HG02588 (cell line): ENCODE measurements at regions not wholly inside any gene's neighbourhood (a gene's known extent, or its start where the extent isn't known, plus 50 kb on each side); places are given as distances from the start of the nearest gene placed in this dataset.

Experiments
- ATAC-seq: cut with Tn5 transposase; IDR thresholded peaks from one replicate; pipeline ENCODE4 v1.9.1; 2021; ENCODE audit warnings: mild to moderate bottlenecking, moderate library complexity; ENCODE audit not compliant: unreplicated experiment

DNA sequence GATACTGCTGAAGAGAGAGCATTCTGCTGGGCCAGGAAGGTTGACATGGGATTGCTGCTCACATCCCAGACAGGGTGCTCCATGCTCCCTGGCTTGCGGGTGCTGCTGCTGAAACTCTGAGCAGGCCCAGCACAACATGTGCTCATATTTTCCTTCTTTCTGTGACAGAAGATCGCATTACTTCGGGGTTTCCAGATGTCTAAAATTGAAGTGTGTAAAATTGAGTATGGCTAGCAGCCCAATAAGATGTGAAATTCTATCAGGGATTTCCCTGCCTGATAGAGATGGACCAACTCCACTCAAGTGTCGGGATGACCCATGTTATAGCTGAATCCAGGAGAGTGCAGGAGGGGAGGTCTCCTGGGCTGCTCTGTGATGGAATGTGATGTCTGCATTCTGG is 55.6 kb upstream of the KL start:
- ATAC-seq, result no peak

DNA sequence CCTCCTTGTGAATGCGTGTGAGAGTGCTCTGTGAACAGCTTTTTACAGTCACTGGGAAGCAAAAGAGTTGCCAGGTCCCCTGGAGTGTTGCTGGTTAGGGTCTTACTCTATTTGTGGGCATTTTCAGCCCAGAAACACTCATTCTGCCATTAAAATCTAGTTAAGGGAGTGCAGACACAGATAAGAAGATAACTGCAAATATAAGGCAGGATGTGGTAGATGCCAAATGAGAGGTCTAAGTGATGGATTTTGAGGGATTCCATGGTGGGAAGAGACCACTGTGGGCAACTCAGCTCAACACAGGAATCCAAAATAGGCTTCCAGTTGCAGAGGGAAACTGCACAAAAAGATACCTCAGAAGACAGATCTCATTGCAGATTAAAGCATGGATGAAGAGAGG is 54.5 kb upstream of the KL start:
- no peak for ATAC-seq

DNA sequence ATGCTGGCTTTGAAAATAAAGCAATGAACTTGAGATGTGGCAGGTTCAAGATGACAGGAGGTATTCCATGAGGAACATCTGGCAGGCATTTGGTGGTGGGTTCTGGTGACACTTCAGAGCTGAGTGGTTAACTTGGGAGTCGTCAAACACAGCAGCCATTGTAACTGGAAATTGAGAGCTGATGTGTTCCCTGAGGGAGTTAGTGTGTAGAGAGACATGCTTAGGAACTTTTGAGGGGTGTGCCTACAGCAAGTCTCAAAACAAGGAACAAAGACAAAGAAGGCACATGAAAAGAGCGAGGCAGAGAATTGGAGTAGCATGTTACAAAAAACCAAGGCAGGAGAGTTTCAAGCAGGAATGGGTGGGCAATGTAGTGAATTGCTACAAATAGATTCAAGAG is 53.9 kb upstream of the KL start:
- no peak for ATAC-seq

- ATAC-seq, result no peak
These were observed 51.2 kb upstream of the KL start for GRCh38 chr13:32964987-32965386.
